Caco-2 (cell line): ENCODE measurements at regions not wholly inside any gene's neighbourhood (a gene's known extent, or its start where the extent isn't known, plus 50 kb on each side); places are given as distances from the start of the nearest gene placed in this dataset.

Experiments
- BruUV-seq: library from RNA; stranded (reverse); fragments of 400-500 nt; replicated peaks from 2 replicates; lab custom pipeline; 2021; lab: Mats Ljungman, UMichigan
- CTCF ChIA-PET: fragments of 300-600 bp; sonication (Branson Sonifier 250); formaldehyde crosslinking; loops from one replicate; lab custom pipeline; 2022; ENCODE audit warnings: antibody characterized with exemption; lab: Charles Lee
- POLR2A ChIA-PET: fragments of 300-600 bp; sonication (Branson Sonifier 250); formaldehyde crosslinking; loops from one replicate; lab custom pipeline; 2022; ENCODE audit warnings: antibody characterized with exemption; lab: Charles Lee
- DNase-seq, 2 experiments: peaks; one replicate each; pipeline versions ENCODE4 v3.0.0 to v3.0.0-alpha.2; 2020 to 2022
- H3K27me3 ChIP-seq: replicated peaks from 2 replicates; pipeline ENCODE4 v1.6.0; 2011; ENCODE audit warnings: low read length; ENCODE audit not compliant: control insufficient read depth, insufficient read depth
- H3K36me3 ChIP-seq: 2 replicates; pipeline ENCODE4 v1.5.1; 2011; ENCODE audit warnings: low read length; ENCODE audit not compliant: control insufficient read depth, insufficient read depth
- H3K4me1 ChIP-seq: fragments of 250-450 bp; sonication (Bioruptor Pico); 2 replicates; pipeline ENCODE4 v1.5.1; 2020; ENCODE audit warnings: mild to moderate bottlenecking
- H3K4me3 ChIP-seq: 2 replicates; pipeline ENCODE4 v1.5.1; 2011; ENCODE audit warnings: low read depth, mild to moderate bottlenecking, control low read depth, low read length
- H3K9me3 ChIP-seq: fragments of 250-450 bp; sonication (Bioruptor Pico); 2 replicates; pipeline ENCODE4 v1.5.1; 2020; ENCODE audit warnings: mild to moderate bottlenecking, moderate library complexity
- H3K27ac Mint-ChIP-seq: one replicate; pipeline ENCODE4 v1.8.0; 2022; ENCODE audit warnings: mixed read lengths; ENCODE audit not compliant: unreplicated experiment
- H3K27me3 Mint-ChIP-seq: one replicate; pipeline ENCODE4 v1.8.0; 2022; ENCODE audit warnings: mixed read lengths; ENCODE audit not compliant: insufficient read depth, unreplicated experiment
- H3K36me3 Mint-ChIP-seq: one replicate; pipeline ENCODE4 v1.8.0; 2022; ENCODE audit warnings: mild to moderate bottlenecking, mixed read lengths; ENCODE audit not compliant: insufficient read depth, unreplicated experiment
- H3K4me1 Mint-ChIP-seq: one replicate; pipeline ENCODE4 v1.8.0; 2022; ENCODE audit warnings: low read depth, mixed read lengths; ENCODE audit not compliant: unreplicated experiment
- H3K4me3 Mint-ChIP-seq: one replicate; pipeline ENCODE4 v1.8.0; 2022; ENCODE audit warnings: mild to moderate bottlenecking, moderate library complexity, mixed read lengths; ENCODE audit not compliant: unreplicated experiment
- H3K9me3 Mint-ChIP-seq: one replicate; pipeline ENCODE4 v1.8.0; 2022; ENCODE audit warnings: mixed read lengths; ENCODE audit not compliant: unreplicated experiment
- intact Hi-C: fragments of 100-400 bp; cut with micrococcal nuclease; formaldehyde crosslinking; loops from one replicate; pipeline ENCODE4 v1.10.0; 2022; ENCODE audit not compliant: unreplicated experiment
- TF ChIP-seq, protein P1 (sequence below), 2 experiments: fragments of 200-600 bp in 1 of 2; IDR thresholded peaks; 1 replicate in 1 of 2; 2 replicates in 1 of 2; pipeline versions ENCODE4 v1.5.1 to v1.8.0; 2011 to 2022; ENCODE audit warnings: antibody characterized with exemption in 1 of 2, control low read depth in 1 of 2, inconsistent platforms in 1 of 2, low read depth in 1 of 2, low read length in 1 of 2, mild to moderate bottlenecking in 1 of 2, moderate library complexity in 1 of 2; ENCODE audit not compliant: insufficient read depth in 1 of 2, severe bottlenecking in 1 of 2, unreplicated experiment in 1 of 2

DNA sequence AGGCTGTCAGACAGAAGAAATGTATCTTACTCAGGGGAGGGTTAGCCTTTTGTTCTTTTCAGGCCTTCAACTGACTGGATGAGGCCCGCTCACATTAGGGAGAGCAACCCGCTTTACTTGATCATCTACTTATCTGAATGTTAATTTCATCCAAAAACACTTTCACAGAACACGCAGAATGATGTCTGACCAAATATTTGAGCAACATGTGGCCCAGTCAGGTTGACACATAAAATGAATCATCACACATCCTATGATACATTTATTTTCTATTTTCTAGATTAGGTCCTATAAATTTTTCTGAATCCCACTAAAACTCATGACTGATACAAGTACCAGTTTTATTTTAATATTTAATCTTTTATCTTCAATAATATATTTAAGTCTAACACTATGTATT is 260.3 kb downstream of the IL15 start:
- no peak overlapping the region for H3K27ac Mint-ChIP-seq
- BruUV-seq = no TSS peak

DNA sequence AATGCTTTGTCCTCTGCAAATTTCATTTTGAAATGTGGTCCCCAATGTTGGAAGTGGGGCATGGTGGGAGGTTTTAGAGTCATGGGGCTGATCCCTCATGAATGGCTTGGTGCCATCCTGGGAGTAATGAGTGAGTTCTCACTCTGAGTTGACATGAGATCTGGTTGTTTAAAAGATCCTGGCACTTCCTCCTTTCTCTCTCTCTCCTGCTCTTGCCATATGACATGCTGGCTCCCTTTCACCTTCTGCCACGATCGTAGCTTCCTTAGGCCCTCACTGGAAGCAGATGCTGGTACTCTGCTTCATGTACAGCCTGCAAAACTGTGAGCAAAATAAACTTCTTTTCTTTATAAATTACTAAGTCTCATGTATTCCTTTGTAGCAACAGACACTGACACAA is 262.0 kb downstream of the IL15 start:
- POLR2A ChIA-PET = no interaction called here
- Mint-ChIP-seq H3K27ac (no peak overlapping the region), H3K27me3 (no peaks in the 10 kb centered on the region), H3K36me3 (no peaks in the 10 kb centered on the region), H3K4me3 (no peak overlapping the region), H3K4me1 (no peaks in the 10 kb centered on the region), H3K9me3 (peaks cover 9% of the 10 kb centered on the region)
- Histone ChIP-seq H3K9me3 (no peaks in the 10 kb centered on the region), H3K27me3 (no peaks in the 10 kb centered on the region), H3K4me3 (no peak overlapping the region), H3K4me1 (no peaks in the 10 kb centered on the region), H3K36me3 (no peaks in the 10 kb centered on the region)
- TF ChIP-seq, protein P1, sequence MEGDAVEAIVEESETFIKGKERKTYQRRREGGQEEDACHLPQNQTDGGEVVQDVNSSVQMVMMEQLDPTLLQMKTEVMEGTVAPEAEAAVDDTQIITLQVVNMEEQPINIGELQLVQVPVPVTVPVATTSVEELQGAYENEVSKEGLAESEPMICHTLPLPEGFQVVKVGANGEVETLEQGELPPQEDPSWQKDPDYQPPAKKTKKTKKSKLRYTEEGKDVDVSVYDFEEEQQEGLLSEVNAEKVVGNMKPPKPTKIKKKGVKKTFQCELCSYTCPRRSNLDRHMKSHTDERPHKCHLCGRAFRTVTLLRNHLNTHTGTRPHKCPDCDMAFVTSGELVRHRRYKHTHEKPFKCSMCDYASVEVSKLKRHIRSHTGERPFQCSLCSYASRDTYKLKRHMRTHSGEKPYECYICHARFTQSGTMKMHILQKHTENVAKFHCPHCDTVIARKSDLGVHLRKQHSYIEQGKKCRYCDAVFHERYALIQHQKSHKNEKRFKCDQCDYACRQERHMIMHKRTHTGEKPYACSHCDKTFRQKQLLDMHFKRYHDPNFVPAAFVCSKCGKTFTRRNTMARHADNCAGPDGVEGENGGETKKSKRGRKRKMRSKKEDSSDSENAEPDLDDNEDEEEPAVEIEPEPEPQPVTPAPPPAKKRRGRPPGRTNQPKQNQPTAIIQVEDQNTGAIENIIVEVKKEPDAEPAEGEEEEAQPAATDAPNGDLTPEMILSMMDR (IDR thresholded peaks at IDR 0.05; ENCODE audit: insufficient read depth in 1 of 2, low read depth in 1 of 2, low read length in 1 of 2, severe bottlenecking in 1 of 2, unreplicated experiment in 1 of 2) = no peak
- BruUV-seq = no TSS peak
- intact Hi-C loops = no loop called here
- CTCF ChIA-PET = no interaction called here
- no peak for DNase-seq

More for the DNA sequence above, 260.3 kb downstream of the IL15 start:
- Histone ChIP-seq H3K4me1 (no peaks in the 10 kb centered on the region), H3K27me3 (no peaks in the 10 kb centered on the region), H3K9me3 (no peaks in the 10 kb centered on the region), H3K4me3 (no peak overlapping the region), H3K36me3 (no peaks in the 10 kb centered on the region)
- ChIA-PET CTCF (no interaction called here), POLR2A (no interaction called here)
- Mint-ChIP-seq H3K4me3 (no peak overlapping the region), H3K4me1 (no peaks in the 10 kb centered on the region), H3K27me3 (no peaks in the 10 kb centered on the region), H3K9me3 (no peaks in the 10 kb centered on the region), H3K36me3 (no peaks in the 10 kb centered on the region)
- DNase-seq = no peak
- TF ChIP-seq, protein P1 (IDR thresholded peaks at IDR 0.05; ENCODE audit: insufficient read depth in 1 of 2, low read depth in 1 of 2, low read length in 1 of 2, severe bottlenecking in 1 of 2, unreplicated experiment in 1 of 2) = no peak
- intact Hi-C loops = no loop called here

DNA sequence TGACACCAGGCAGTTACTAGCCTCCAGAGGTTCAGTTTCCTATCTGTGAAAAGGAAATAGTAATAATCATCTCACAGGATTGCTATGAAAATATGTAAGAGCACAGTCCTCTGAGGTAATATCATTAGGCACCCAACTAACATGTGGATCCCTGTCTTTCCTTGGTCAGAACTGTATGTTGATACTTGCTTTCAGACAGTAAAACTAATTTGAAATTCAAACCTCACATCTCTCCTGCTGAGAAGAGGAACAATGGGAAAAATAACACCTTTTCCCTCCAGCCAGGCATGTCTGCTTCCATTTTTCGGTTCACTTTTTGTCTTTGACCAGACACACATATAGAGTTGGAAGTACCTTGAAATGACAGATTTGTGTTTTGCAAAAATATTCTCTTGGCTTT is 262.7 kb downstream of the IL15 start:
- no peaks in the 10 kb centered on the region for H3K9me3 ChIP-seq
- no peak overlapping the region for H3K27ac Mint-ChIP-seq
- H3K36me3 Mint-ChIP-seq = no peaks in the 10 kb centered on the region
- ChIA-PET CTCF (no interaction called here), POLR2A (no interaction called here)
- no peaks in the 10 kb centered on the region for H3K27me3 Mint-ChIP-seq
- no peaks in the 10 kb centered on the region for H3K4me1 ChIP-seq
- no peak overlapping the region for H3K4me3 ChIP-seq
- no peaks in the 10 kb centered on the region for H3K4me1 Mint-ChIP-seq
- peaks cover 9% of the 10 kb centered on the region for H3K9me3 Mint-ChIP-seq
- H3K27me3 ChIP-seq = no peaks in the 10 kb centered on the region
- no peak overlapping the region for H3K4me3 Mint-ChIP-seq
- no peaks in the 10 kb centered on the region for H3K36me3 ChIP-seq
- TF ChIP-seq, protein P1 (IDR thresholded peaks at IDR 0.05; ENCODE audit: insufficient read depth in 1 of 2, low read depth in 1 of 2, low read length in 1 of 2, severe bottlenecking in 1 of 2, unreplicated experiment in 1 of 2) = no peak
- BruUV-seq = no TSS peak
- intact Hi-C loops = no loop called here
- DNase-seq = no peak
